Stimulated activated CD4-positive, alpha-beta T cell treated with anti-CD3 and anti-CD28 coated beads, Interleukin-4, amount 100 ng/mL, for 1 hour (primary cell): ENCODE measurements at regions not wholly inside any gene's neighbourhood (a gene's known extent, or its start where the extent isn't known, plus 50 kb on each side); places are given as distances from the start of the nearest gene placed in this dataset.

Source experiments
- DNase-seq: peaks from one replicate; pipeline ENCODE4 v3.0.0-alpha.2; 2020

DNA sequence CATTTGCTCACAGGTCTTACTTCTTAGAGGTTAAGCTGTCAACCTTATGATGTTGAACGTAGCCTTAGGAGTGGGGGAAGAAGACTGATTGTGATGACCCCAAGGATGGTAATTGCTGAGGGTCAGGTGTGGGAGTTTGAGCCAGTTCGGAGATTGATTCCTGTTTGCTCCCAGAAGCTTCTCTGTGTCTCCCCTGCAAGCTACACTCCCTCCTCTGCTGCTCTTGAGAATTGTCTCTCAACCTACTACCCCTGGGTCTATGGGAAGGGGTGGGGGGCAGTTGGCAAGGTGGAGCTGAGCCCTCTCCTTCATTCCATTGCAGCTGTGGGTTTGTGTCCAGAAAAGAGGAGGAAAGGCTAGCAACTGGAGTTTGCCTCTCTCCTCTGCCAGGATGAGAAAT is 113.8 kb downstream of the PLEKHG1 start:
- DNase-seq = no peak

DNA sequence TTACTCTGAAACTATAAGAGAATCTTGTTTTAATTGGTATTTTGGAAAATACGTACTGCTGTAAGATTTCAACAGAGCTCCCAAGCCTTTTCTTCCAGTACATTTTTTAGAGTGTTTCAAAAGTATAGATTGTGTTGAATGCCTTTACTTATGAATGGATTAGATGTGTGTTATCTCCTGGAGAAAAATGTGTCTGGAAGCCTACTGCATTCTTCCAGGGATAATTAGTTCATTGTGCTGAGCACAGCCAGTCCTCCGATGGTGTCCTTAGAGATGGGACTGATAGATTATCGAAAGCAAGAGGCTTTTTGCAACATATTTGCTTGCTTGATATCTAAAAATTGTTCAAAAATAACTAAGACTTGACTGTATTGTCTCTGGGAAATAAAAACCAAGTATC is 114.2 kb downstream of the PLEKHG1 start:
- DNase-seq = no peak

DNA sequence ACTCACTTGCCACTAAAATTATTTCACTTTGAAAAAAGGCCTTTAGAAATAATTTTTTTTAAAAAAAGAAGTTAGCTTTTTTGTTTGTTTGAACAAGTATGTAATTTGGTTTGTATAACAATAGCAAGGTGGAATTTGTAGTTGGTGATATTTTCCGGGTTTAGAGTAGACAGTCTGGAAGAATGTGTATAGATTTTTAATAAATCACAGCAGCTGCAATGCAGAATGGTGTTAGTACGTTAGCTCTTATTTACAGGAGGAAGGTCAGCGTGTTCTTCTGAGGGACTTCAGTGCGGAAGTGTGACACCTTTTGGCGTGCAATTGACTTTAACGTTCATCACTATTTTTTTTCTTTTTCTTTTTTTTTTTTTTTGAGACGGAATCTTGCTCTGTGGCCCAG is 115.4 kb downstream of the PLEKHG1 start:
- DNase-seq = no peak

DNA sequence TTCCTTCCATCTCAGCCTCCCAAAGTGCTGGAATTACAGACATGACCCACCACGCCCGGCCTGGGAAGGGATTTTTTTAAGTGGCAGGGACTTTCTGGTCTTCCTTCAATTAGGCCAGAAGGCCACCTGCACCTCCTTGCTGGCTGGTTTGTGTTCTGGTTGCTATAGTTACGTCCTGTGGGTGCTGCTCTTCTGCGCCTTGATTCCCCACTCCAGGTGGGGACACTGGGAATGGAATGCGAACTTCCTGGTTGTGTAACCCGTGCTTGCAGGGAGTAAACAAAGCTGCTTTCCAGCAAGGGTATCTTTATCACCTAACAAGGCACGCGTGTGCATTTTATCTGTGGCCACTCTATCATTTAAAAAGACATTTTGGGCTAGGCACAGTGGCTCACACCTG is 117.7 kb downstream of the PLEKHG1 start:
- DNase-seq = no peak

DNA sequence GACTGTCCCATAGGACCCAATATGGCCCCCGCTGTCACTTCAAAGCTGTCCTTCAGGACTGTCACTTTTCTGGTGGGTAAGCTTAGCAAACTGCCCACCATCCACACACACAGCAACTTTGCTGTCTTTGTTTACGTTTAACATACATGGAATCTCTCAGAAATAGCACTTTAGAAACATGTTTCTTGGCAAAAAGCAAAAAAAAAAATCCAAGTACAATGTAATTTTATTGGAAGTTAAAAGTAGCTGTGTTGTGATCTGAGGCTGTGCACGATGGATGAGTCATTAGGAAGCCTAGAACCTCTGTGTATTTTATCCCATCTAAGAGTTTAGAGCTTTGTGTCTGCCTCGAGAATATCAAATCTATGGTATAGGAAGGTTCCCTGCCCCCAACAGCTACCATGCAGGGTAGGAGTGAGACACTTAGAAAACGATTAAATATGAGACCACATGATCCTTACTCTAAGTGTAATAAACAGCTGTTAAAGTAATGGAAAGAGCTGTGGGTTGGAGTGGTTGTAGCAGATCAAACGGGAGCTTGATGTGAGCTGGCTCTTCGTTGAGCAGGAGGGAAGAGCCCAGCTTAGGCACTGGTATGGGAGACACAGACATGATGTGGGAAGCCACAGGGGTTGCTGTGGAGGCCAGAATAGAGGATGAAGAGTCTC is 119.5 kb downstream of the PLEKHG1 start:
- DNase-seq = no peak

DNA sequence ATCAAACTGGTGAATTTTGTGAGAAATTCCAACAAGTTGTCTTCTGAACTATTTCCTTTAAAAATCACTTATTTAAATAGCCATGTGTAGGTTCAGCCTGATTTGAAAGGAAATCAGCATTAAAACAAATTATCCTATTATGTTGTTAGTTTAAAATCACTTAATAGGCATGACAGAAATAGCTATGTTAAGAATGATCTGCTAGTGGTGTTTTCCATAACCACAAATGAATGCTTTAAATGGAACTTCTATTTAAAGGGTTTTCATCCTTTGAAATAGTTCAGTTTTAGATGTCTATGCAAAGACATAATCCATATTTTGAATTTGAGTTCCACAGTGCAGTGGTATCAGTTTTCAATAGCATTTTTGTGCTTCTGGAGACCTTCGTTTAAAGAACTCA is 120.1 kb downstream of the PLEKHG1 start:
- DNase-seq = no peak

DNA sequence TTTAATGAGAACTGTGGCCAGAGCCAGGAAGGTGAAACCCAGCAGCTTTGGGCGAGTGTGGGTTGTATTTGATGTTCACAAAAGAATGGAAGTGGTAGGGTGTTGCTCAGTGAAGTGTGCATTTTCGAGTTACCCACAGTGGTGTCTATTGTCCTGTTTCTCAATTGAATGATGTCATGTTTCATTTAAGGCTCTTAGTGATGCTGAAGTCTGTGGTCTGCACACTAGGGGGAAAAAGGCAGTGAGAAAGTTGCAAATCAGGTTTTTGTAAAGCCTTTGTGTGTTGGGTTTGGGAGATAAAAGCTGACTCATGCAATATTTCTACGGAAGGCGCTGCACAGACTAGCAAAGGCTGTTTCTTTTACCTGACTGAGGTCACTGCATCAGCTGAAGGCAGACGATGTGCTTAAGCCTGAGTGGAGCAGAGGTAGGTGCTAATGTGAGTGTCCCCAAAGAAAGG is 121.1 kb downstream of the PLEKHG1 start:
- DNase-seq = no peak

DNA sequence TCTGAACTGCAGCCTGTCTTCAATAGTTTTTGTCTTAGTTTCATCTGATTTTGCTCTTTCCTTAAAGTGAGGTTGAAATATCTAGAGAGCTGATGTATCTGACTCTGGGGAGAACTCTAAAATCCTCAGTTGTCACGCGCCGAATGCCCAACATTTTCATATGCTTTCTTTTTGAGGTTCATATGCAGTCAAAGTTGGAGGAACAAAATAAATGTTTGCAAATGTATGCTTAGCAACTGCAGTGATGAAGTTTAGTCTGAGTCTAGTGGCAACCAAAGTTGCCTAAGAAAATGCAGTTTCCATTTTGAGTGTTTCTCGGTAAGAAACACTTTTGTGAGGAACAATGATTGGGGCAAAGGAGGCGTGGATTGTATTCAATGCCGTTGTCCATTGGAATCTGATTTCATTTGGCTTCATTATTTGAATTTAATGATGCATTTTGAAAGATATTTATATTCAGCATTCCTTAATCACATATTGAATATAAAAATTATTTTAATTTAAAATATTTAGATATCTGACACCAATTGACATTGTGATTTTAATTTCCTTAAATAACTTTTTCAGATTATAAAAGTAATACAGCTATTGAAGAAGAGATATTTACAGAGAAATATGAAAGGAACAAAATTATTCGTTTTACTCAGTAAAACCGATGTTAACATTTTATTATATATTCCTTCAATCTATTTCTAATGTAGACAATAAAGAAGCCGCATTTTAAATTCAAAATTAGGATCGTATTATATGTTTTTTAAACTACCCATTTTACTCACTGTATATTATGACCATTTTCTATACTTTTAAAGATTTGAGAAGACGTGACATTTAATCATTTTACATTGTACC is 122.0 kb downstream of the PLEKHG1 start:
- no peak for DNase-seq

DNA sequence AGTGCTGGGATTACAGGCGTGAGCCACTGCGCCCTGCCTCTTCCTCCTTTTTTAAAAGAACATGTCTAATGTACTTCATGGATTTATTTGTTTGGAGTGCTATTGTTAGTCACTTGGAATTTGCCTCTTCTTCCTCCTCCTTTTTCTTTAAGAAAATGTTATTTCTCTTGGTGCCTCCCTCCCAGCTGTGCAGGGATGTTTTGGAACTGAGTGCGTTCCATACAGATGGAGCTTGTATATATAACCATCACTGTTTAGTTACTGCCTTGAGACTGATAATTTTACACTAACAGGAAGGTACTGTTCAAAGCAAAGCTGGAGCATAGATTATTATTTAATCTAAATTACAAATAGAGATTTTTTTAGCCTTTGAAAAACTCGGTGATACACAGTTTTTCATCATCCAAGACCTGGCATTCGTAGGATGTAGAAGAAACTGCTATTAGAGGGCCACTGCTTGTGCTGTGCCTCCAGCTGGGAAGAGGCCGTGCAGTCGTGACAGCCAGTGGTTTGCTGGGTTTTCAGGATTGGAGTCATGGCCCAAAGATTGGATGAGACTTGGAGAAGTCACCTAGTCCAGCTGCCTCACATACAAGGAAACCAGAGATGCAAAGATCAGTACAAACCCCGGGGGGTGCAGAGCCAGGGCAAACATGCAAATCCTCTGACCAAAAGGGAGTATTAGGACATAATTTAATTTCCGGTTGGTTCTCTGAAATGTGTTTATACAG is 123.1 kb downstream of the PLEKHG1 start:
- no peak for DNase-seq

DNA sequence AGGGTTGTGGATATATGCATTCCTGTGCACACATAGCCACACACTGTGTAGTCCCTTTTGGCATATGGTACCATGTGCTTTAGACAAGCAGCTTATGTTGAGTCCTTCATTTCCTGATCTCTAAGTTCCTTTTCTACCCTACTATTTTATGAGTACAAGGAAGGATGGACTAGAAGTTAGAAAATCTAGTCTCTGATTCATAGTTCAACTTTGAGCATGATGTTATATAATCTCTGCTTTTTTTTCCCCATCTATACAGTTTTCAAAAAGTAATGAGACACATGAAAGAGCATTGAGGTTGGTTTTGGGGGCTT is 123.6 kb downstream of the PLEKHG1 start:
- DNase-seq = no peak

DNA sequence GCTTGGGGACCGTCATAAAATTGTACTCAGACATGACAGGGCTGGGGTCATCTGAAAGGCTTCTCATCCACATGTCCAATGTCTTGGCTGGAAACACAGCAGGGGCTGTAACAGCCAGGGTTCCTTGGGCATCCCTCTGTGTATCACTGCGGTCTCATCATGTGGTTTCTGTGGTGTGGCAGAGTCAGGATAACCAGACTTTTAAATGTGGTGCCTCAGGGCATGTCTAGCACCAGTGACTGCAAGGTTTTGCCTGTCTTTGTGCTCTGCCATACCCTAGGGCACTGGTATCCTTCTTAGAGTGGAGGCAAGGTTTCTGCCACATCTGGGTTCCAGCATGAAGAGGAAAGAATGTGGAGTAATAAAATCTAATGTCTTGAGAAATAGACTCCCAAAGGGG is 124.2 kb downstream of the PLEKHG1 start:
- no peak for DNase-seq

DNA sequence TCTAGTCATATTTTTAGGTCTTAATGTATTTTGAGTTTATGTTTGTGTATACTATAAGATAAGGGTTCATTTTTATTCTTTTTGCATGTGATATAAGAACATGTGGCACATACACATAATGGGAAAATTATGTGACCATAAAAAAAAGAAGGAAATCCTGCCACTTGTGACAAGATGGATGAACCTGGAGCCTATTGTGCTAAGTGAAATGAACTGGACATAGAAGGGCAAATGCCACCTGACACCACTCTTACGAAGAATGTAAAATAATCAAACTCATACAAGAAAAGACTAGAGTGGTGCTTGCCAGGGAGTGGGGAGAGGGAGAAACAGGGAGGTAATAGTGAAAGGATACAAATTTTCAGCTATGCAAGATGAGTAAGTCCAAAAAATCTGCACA is 126.1 kb downstream of the PLEKHG1 start:
- DNase-seq = no peak

DNA sequence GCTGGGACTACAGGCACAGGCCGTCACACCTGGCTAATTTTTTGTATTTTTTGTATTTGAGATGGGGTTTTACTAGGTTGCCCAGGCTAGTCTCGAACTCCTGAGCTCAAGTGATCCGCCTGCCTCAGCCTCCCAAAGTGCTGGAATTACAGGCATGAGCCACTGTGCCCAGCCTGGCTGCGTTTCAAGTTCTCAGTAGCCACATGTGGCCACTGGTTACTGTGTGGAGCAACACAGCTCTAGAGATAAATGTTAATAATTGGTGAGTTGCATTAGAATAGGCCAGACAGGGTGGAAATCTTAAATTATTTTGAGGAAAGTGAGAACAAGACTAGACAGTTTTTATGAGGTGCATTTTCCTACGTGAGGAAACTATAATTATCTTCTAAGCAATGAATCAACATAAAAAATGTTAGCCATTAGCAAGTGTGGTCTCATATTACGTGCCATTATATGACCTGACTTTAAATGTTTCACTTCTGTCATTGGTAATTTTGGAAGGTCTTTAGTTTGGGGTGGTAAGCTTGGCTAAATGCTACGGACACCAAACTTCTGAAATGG is 129.6 kb downstream of the PLEKHG1 start:
- DNase-seq = no peak

DNA sequence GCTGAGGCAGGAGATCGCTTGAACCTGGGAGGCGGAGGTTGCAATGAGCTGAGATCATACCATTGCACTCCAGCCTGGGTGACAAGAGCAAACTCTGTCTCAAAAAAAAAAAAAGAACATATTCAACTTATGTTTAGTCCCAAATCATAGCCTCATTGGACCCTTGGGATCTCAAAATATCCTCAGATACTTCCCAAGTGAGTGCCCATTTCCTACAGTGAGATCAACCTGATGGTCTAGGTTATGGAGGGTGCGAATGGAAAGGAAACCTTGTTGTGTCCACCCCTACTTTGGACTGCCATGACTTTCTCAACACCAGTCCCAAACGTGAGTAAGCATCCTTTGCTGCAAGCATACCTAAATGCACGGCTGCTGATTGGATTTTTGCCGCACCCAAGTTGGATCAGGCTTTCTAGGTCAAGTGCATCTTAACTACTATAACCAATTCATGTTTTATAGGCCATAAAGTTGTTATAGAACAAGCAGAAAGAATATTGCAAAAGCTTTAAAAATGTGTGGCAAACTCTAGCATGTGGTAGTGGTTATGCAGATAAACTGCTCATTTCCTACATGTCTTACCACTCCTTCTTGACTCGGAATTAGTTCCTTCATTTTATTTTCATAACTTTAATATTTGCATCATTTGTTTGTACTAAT is 131.2 kb downstream of the PLEKHG1 start:
- DNase-seq = no peak

DNA sequence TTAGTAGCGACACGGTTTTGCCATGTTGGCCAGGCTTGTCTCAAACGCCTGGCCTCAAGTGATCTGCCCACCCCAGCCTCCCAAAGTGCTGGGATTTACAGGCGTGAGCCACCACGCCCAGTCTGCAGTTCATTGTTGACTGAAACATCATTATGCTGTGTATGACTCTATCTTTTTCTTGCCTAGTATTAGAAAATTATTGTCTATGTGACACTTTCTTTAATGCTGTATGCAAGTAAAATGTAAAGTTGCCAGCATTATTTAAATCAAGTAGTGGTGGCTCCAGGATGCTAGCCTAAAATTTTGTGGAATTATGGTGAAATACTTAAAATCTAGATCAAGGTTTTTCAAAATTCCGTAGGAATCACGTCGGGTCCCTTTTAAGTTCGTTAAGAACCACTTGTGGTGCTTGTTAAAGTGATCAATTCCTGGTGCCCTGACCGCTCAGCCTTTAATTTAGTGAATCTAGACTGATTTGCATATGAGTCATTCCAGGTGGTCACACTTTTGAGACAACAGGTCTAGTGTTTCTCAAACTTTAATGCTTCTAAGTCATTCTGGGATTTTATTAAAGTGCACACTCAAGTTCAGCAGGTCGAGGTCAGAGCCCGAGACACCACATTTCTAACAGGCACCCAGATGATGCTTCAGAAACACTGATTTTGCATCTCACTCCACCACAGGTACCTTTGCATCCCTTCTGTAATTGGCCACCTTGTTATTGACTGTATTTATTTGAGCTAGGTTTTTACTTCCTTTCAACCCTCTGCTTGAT is 132.6 kb upstream of the MTHFD1L start:
- DNase-seq = no peak

DNA sequence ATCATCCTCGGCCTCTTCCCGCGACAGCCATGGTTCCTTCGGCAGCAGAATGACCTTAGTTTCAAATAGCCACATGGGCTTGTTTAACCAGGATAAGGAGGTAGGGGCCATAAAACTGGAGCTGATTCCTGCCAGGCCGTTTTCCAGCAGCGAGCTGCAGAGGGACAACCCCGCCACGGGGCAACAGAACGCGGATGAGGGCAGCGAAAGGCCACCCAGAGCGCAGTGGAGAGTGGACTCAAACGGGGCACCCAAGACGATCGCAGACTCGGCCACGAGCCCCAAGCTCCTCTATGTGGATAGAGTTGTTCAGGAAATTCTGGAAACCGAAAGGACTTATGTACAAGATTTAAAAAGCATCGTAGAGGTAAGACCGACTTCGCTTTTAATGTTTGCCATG is 131.8 kb upstream of the MTHFD1L start:
- DNase-seq = no peak

DNA sequence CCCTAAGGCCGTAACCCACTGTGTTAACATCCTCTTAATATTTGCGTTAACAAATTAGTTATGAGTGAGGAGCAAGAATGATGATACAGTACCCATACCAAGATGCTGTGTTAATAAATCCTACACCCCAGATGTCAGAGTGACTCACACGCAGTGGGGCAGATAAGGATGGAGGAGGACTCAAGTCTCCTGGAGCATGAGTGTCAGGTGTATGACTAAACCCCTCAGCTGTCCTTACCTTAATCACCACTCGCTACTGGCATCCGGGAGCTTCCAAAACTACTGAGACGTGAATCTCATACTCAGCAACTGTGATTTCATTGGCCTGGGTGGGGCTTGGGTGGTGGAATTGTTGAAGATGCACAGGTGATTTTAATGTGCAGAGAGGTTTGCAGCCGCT is 131.3 kb upstream of the MTHFD1L start:
- DNase-seq = no peak

DNA sequence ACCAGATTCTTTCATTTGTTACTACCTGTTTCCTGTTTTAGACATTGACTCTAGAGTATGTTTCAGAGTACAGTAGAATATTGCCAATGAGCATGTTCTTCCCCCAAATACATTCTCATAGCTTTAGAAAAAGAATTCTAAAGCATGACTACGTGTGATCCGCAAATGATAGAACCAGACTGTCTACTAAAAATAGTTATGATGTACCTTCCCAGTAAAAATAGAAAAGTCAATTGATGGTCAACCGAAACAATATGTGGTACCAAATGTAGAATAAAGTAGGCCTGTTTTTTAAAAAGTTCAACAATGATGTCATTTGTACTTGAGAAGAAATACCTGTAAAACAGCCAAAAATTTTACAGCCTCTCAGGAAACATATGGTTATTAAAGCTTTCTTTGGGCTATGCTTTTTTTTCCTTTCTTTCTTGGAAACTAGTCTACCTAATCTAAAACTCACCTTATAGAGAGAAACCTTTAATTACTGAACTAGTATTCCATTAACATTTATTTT is 130.1 kb upstream of the MTHFD1L start:
- no peak for DNase-seq

DNA sequence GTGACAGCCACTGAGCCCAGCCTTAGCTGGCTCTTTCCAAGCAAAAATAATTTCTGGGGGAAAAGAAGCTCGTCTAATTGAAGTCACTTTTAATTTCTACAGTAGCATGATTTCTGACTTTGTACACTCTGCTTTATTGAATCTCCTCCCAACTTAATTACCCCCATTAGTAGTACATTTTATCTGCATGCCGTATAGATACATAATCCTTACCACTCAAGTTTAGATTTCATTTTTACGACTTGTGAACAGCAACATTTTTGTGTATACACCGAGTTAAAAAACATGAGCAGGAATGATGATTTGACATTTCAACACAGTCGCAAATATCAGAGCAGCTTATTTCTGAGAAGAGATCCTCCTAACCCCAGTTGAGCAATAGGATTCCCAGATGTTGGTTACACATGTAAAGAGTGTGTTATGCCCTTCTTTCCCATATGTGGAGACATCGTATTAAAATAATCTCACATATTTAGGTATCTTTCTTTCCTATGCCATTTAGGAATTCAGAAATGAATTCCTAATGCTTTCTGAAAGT is 127.3 kb upstream of the MTHFD1L start:
- no peak for DNase-seq

DNA sequence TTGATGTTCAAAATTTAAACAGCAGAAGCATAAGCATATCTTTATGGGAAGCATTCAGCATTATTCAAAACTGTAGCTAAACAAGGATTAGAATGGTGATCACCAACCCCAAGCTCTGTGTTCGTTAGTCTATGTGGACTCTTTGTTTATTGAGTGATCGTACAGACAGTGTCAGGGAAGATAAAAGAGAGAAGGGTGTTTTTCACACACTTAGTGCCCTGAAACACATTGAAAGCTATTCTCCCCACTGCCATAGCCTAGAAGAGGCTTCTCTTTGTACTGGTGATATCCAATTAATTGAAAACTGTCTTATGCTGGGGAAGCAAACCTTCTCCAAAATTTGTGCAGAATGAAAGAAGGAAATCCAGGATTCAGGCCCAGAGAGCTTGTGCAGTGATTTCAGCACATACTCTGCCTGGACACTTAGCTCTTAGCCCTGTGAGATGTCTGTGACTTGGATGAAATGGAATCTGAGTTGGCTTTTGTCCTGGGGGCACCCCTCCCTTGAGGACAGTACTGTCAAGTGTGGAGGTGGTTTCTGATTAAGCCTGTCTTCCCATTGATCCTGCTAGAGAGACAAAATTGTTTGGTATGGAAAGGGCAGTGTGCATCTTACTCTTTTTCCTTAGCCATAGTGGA is 125.7 kb upstream of the MTHFD1L start:
- DNase-seq = no peak

DNA sequence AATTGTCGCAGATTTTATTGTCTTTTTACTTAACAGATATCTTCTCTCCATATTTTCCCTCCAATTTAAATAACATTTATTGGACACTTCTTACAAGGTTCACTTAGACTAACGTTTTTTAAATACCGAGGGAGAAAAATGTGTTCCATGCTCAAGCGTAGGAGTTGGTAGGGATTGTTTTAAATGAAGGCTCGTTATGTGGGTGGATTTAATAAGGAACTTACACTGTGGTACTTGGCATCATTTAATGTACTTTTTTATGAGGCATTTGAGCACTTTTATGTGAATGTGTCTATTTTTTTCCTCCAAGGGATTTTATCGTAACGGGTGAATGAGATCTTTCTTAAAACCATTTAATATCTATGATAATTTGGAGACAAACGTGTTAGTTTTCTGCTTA is 125.0 kb upstream of the MTHFD1L start:
- no peak for DNase-seq
